Central memory CD4-positive, alpha-beta T cell (primary cell): ENCODE measurements at regions not wholly inside any gene's neighbourhood (a gene's known extent, or its start where the extent isn't known, plus 50 kb on each side); places are given as distances from the start of the nearest gene placed in this dataset.
"Not testable (repeated sequence)": the region's sequence is repeated elsewhere in the genome, so short reads cannot be mapped to it uniquely, and the experiment has no call there.

Source experiments
- DNase-seq: peaks from one replicate; pipeline ENCODE4 v3.0.0; 2022

DNA sequence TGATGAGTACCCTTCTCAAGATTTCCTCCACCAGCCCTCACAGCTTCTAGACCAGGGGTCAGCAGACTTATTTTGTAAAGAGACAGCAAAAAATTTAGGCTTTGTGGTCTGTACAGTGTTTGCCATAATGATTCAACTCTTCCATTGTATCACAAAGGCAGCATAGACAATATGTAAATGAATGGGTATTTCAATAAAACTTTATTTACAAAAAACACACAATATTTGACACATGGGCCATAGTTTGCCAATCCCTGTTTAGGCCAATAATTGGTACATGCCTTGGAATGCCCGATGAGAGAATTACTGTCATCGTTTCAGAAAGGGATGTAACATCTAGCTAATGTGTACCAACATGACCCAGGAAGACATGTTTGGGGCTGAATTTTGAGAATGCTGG lies 178.9 kb upstream of the GALNT2 start:
- no peak for DNase-seq

DNA sequence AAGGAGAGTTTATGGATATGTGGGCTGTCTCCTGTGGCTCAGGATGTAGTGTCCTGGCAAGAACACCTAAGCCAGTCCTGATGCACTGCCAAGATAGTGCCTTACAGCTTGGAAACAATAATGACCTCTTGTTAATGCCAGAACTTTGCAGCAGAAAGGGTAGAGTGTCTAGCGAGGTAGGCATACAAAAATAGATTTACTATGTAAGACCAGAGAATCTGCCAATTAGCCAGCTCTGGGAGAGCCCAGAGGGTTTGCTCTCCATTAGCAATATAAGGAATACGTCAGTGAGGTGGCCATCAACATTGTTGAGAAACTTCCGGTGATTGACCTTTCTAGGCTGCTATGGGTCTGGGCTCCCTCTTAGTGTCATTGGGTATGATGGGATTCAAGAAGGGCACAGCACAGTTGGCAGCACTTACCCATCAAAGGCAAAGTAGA lies 178.5 kb upstream of the GALNT2 start:
- no peak for DNase-seq

DNA sequence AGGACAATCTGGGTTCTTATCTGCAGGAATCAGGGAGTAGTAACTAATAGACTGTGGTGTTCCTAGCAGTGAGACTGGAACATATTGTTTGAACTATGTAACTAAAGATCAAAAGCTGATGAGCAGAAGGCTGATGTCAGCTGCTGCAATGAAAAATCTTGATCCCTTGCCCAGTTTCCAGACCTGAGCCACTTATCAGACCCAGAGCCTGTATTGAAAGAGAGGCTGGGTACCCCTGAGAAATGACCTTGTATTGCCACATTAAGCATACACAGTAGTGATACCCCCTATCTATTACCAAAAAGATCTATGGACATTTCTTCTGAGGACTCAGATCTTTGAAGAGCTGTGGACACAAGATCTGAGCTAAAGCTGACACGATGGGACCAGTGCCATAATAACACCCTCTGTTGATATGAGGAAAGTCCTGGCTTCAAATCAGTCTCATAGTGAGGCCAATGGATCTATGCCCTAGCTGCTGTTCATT lies 178.0 kb upstream of the GALNT2 start:
- no peak for DNase-seq

DNA sequence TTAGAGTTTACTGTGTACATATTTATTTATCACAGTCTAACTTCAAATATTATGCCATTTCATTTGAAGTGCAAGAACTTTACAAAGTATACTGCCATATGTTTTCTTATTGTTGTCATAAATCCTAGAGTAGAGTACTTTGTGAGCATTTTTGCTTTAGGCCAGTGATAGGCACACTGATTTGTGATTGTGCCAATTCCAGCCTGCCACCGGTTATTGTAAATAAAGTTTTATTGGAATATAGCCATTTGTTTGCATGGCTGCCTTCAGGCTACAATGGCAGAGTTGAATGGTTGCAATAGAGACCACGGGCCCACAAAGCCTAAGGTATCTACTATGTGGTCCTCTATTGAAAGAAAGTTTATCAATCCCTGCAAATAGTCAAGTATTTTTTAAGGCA lies 175.8 kb upstream of the GALNT2 start:
- DNase-seq: no peak

DNA sequence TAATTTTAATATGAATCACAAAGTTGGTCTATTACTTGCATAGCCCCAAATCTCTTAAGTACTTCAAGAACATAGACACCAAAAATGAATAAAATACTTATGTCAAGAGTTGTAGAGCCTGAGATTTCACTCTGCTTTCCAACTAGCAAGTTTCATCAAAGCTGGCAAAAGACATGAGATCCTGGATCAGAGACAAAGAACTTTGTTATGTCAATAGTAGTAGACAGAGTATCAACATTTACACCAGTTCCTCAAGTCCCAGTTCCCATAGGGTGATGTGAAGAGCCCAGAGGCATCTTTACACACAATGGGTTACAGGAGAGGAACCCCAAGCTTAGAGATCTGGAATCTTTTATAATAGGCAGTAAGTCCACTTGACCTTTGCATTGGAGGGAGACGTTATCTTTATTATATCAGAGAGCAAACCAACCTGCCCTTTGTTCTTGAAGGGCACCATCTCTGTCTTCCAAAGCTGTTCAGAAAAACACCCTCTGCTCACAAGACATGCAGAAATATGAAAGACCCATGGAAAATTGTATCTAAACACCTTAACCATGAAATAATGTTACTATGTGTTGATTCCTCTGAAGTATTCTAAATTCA lies 174.4 kb upstream of the GALNT2 start:
- DNase-seq: no peak

DNA sequence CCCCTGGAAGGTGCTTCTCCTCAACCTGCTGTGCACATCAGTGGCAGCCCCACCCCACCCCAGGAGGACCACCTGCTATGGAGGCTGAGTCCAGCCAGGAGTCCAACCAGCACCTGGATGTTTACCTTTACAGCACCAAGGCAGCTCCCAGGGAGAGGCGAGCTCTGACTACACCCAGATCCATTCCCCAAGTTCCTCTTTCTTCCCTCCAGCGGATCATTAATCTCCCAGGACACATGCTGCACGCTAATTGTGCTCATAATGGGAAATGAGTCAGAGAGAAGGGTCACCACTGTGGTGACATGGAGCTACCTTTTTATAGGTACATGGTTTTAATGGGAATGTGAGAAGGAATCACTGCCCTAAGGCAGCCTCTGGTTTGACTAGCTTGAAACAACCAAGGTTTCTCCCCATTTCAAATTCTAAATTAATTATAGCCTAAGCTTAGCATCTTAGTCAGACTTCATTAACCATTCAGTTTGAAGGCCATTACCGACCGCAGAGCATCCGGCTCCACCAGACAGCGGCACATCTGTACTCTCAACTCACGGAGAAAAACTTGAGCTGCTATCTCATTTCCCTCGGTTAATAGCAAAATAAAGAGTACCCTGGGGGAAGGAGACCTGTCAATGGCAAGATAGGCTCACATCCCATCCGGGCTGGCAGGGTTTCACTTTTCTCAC lies 173.1 kb upstream of the GALNT2 start:
- no peak for DNase-seq

DNA sequence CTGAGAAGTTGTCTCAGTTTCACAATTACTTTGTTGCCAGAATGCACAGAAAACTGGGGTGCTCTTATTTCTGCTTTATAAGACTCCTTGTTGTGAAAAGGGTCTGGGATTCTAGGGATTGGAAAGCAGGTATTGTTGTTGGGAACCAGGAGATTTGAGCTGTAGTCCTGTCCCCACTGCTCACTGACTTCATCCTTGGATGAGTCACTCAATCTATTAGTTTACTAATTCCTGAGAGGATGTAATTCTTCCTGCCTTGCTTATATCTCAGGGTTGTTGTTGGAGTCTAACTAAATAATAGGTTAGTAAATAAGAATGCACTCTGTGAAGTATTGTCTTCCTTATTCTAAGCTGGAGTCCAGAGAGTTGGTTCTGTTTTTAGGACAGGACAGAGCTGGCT lies 172.5 kb upstream of the GALNT2 start:
- no peak for DNase-seq

DNA sequence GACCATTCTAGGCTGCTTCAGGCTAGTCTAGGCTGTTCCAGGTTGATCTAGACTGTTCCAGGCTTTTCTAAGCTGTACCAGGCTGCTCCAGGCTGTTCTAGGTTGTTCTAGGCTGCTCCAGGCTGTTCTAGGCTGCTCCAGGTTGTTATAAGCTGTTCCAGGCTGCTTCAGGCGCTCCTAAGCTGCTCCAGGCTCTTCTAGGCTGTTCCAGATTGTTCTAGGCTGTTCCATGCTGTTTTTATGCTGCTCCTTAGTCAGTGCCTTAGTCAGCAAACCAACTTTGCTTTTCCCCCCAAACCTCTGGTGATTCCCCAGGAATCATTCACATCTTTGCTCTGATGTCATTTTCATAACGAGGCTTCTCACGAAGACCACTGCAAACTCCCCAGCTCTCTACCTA lies 171.4 kb upstream of the GALNT2 start:
- DNase-seq: no peak

DNA sequence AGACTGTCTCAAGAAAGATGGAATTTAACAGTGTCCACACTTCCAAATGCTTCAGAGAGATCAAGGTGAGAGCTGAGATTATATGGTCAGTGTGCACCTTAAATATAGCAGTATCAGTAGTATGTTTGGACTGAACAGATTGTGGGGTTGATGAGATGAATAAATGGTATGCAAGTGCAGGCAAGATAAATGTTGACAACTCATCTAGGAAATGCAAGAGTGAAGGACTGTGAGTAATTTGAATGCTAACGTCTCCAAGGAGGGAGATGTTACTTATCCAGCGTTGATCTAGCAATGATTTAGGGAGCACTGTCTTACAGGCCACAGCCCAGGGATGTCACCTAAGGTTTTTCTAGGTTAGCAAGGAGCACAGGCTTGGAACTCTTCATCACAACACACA lies 170.7 kb upstream of the GALNT2 start:
- DNase-seq: no peak

DNA sequence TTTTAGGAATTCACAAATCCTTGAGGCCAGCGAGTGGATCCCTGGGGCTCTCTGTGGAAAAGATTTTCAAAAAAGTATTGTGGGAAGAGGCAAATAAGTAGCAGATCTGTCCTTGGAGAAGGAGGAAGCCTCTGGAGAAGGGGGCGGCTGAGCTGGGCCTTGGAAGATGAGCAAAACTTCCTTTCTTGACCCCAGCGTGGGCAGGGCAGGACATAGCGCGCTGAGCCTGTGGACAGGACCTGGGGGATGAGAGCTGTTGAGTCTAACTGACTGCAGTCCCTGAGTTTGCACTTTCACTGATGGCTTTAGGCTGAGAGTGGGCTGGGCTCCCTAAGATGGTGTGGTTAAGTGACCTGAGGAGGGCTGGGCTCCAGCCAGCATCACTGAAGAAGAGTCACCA lies 170.2 kb upstream of the GALNT2 start:
- DNase-seq: no peak

DNA sequence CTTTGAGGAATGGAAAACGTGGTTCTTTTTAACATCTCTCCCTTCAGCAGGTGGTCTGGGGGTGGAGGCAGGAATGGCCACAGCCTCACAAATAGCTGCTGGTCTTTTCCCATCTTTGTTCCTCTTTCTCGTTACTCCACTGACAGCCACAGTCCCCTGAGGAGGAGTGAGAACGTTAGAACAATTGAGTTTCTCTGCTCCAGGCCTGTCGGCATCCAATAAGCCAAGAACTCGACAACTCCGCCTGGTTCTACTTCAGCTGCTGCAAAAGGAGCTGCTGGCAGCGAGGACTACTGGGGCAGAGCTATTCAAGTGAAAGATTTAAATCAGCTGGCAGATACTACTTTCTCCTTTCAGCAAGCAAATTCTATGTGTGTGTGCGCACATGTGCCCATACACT lies 169.5 kb upstream of the GALNT2 start:
- no peak for DNase-seq

DNA sequence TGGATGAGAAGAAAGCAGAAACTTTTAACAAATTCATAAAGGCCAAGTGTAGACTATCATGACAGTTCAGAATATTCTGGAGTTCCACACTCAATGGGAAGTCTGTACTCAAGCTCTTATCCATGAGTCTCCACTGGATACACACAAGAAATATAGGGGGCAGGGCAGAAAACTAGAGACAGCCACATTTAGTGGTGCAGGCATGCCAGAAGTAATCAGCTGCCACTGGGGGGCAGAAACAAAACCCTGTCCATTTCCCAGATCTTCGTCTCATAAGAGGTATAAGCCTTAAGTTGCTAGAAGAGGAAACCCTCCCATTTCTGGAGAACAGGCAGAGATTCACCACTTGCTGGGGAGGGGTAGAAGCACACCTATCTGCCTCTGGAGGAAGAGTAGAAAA lies 166.8 kb upstream of the GALNT2 start:
- no peak for DNase-seq

DNA sequence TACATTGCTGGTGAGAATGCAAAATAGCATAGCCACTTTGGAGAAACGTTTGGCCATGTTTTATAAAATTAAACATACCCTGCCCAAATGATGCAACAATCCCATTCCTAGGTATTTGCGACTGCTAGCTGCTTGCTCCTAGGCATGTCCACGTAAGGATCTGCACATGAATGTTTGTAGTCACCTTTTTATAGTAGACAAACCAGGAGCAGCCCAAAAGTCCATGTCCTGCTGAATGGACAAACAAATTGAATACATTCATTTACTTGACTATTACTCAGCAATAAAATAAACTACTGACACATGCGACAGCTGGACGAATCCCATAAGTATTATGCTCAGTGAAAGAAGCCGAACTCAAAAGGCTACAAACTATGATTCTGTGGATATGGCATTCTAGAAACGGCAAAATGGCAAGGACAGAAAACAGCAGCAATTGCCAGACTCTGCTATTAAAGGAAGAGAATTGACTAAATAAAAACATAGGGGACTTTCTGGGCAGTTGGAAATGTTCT lies 161.9 kb upstream of the GALNT2 start:
- DNase-seq: no peak

DNA sequence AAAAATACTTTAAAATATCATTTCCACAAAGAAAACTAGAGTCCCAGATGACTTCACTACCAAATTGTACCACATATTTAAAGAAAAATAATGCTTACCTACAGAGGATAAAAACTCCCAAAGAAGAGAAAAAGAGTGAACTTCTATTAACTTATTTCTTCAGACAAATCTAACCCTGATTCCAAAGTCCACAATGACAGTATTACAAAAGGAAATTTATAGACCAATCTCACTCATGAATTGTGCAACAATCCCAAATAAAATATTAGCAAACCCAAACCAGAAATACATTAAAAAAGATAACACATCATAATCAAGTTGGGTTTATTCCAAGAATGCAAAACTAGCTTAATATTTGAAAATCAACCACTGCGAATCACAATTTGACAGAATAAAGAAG lies 161.4 kb upstream of the GALNT2 start:
- DNase-seq: no peak

DNA sequence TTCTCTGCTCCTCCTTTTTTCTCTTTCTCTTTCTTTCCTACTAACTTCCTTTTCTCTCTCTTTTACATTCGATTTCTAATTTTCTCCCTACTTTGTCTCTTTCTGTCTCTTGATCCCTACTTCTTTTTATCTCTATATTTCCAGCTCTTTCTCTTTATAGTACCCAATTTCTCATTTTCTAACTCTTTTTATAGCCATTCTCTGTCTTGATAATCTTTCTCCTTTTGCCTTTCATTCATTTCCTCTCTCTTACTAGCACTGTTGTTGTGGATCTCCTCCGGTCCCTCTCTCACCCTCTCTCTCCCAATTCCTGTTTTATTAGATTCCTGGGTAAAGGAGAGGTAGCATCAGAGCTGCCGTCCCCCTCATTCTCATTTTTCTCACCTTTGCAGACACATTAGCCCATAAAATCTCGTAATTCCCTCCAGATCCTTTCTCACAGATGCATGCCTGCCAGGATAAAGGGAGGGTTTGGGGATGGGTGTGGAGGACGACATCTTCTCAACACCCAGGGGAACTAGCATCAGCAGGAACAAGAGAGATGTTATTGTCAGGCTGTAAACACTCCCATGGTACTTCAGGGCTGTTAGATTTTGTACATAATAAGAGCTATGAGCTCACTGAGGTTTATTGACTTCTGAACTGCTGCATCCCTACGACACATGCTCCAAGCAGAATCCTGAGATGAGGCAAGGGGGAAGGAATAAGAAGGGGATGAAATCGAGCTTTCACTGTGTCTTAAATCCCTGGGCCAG lies 159.0 kb upstream of the GALNT2 start:
- no peak for DNase-seq

DNA sequence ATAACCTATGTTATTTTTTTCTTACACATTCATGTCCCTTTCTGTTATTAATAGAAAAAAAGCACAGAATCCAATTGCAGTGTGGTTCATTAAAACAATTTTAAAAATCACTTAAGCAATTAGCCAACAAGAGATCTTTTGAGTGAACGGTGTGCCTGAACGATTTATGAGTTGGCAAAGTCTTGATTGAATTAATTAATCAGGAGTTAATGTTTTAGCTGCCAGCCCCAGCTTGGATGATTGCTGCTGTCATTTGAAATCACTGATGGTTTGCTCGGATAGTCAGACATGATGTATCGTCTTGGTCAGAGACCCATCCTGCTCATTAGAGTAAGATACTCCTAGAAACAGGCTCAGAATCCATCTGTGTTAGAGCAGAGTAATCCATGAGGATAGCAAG lies 158.3 kb upstream of the GALNT2 start:
- DNase-seq: no peak

DNA sequence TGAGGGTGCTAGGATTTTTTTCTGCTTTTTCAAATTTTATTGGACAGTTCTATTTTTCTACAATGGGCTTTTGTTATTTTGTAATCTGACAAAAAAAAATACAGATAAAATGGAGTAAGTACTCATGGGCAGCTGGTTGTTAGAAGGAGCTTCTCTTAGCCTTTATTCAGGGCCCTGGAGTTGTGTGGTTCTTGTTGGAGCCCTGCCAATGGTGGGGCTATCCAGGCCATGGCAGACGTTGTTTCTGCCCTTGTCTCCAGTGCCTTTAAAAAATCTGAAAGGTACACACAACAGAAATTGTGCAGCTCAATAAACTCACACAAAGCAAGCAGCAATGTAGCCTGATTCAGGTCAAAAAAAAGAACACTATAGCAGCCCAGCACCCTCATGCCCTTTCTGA lies 153.5 kb upstream of the GALNT2 start:
- DNase-seq: no peak

DNA sequence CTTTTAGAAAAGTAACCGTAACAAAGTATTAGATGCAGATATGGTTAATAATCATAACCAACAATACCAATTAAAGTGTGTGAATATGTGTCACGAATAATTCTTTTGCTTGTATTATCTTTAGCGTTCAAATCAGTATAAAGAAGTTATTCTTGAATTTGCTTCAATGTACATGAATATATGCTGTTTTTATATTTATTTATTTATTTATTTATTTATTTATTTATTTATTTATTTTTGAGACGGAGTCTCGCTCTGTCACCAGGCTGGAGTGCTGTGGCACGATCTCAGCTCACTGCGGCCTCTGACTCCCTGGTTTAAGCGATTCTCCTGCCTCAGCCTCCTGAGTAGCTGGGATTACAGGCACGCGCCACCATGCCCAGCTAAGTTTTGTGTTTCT lies 147.6 kb upstream of the GALNT2 start:
- DNase-seq: not testable (repeated sequence)

DNA sequence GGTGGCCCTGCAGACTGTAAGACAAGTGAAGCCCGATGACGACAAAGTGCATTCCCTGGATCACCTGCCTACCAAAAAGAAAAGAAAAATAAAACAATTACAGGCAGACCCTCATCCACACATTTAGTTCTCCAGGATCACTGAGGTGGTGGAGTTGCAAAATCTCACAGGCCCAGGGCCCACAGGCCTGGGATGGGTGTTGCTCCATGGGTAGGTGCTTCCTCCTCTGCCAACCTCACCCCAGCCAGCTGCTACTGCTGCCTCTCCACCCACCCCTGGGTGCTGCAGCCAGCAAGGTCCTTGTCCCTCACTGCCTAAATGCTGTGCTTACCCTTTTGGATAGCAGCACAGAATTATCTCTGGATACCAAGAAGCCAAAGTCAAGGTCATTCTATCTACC lies 146.4 kb upstream of the GALNT2 start:
- no peak for DNase-seq

DNA sequence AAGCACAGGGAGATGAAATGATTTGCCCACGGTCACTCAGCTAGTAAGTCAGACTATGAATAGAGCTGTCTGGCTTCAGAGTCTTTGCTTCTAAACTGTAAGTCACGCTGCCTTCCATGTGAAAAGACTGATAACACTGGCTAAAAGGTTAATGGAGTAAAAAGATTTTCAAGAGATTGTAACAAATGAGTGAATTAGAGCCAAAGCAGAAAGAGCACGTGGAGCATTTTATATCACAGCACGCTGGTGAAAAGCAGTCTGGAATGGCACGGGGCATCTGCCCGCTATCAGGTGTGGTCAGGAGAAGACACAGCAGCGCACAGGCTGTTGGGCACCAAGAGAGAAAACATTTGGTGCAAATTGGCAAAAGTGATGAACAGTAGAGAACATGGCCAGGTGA lies 144.8 kb upstream of the GALNT2 start:
- no peak for DNase-seq

DNA sequence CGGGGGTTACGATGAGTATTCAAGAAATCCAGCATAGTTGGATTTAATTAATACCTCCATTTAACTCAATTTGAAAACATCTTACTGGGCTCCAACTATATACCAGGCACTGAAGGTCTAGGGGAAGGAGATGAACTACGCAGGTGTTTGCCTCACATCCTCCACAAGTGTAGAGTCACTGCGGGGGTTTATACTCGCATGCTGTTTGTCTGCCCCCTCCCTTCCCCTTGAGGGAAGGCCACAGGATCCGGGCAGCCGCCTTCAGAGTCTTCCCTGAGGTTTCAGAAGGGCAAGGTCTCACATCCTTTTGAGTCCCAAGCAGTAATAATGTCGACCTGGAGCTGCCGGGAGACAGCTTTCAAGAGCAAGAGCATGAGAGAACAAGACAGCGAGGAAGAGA lies 142.4 kb upstream of the GALNT2 start:
- DNase-seq: no peak

DNA sequence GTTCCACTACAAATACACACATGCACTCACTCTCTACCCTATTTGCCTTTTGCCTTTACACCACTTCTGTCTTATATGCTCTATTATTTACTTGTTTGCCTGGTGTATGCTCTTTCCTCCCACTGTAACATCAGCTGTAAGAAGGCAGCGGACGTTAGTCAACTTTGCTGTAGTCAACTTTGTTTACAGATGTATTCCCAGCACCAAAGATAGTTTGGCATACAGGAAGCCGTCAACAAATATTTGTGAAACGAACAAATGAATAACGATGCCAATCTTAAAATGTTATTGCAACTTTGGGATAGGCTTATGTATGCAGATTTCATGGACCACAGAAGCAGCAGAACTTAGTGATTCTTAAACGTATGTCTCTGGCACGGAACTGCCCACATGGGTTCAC lies 138.3 kb upstream of the GALNT2 start:
- no peak for DNase-seq

DNA sequence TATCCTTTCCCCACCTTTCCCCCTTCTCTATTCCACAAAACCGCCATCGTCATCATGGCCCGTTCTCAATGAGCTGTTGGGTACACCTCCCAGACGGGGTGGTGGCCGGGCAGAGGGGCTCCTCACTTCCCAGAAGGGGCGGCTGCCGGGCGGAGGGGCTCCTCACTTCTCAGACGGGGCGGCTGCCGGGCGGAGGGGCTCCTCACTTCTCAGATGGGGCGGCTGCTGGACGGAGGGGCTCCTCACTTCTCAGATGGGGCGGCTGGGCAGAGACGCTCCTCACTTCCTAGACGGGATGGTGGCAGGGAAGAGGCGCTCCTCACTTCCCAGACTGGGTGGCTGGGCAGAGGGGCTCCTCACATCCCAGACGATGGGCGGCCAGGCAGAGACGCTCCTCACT lies 135.3 kb upstream of the GALNT2 start:
- DNase-seq: not testable (repeated sequence)

DNA sequence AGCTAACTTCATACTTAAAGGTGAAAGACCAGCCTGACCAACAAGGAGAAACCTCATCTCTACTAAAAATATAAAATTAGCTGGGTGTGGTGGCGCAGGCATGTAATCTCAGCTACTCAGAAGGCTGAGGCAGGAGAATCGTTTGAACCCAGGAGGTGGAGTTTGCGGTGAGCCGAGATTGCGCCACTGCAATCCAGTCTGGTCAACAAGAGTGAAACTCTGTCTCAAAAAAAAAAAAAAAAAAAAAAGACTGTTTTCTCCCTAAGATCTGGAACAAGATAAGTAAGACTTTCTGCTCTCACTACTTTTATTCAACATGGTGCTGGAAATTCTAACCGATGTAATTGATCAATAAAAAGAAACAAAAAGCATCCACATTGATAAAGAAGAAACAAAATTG lies 131.9 kb upstream of the GALNT2 start:
- DNase-seq: not testable (repeated sequence)
